ENCODE measurements at regions not wholly inside any gene's neighbourhood (a gene's known extent, or its start where the extent isn't known, plus 50 kb on each side); places are given as distances from the start of the nearest gene placed in this dataset.

- DNase-seq (ENCODE audit: low spot score), result no peak
- Histone ChIP-seq H3K27me3 (replicated peaks; ENCODE audit: insufficient read depth, low read depth, low read length, poor library complexity) (no peaks in the 10 kb centered on the region), H3K4me3 (ENCODE audit: low read depth, low read length, poor library complexity, severe bottlenecking) (no peak overlapping the region), H3K9me3 (ENCODE audit: low read depth, low read length, poor library complexity, severe bottlenecking) (no peaks in the 10 kb centered on the region), H3K36me3 (ENCODE audit: insufficient read depth, low read length, poor library complexity, severe bottlenecking) (no peaks in the 10 kb centered on the region), H3K4me1 (ENCODE audit: insufficient read depth, low read length, poor library complexity, severe bottlenecking) (no peaks in the 10 kb centered on the region), H3K27ac (ENCODE audit: low read depth, low read length, poor library complexity, severe bottlenecking) (no peak overlapping the region)
- TF ChIP-seq EZH2 (IDR thresholded peaks at IDR 0.05; ENCODE audit: borderline replicate concordance, low read depth, low read length, poor library complexity, severe bottlenecking) (no peak), CTCF (conservative IDR thresholded peaks at IDR 0.05; ENCODE audit: low read depth, low read length) (no peak)
- intact Hi-C loops (cut with micrococcal nuclease; ENCODE audit: unreplicated experiment), result no loop called here
- POLR2A ChIA-PET (ENCODE audit: low non-redundant PET), result no interaction called here
- CTCF ChIA-PET, result no interaction called here
- BruUV-seq (replicated peaks), result no TSS peak
Measured at GRCh38 chr9:89886281-89886700, 281.5 kb downstream of the GADD45G start.

GRCh38 chr9:89887286-89887685 lies 282.5 kb downstream of the GADD45G start:
- intact Hi-C loops (cut with micrococcal nuclease; ENCODE audit: unreplicated experiment), result no loop called here
- TF ChIP-seq CTCF (conservative IDR thresholded peaks at IDR 0.05; ENCODE audit: low read depth, low read length), result no peak
- TF ChIP-seq EZH2 (IDR thresholded peaks at IDR 0.05; ENCODE audit: borderline replicate concordance, low read depth, low read length, poor library complexity, severe bottlenecking), result no peak
- BruUV-seq (replicated peaks), result no TSS peak
- H3K36me3 ChIP-seq (ENCODE audit: insufficient read depth, low read length, poor library complexity, severe bottlenecking), result no peaks in the 10 kb centered on the region
- no peak overlapping the region for H3K27ac ChIP-seq (ENCODE audit: low read depth, low read length, poor library complexity, severe bottlenecking)
- POLR2A ChIA-PET (ENCODE audit: low non-redundant PET), result no interaction called here
- CTCF ChIA-PET, result no interaction called here
- no peaks in the 10 kb centered on the region for H3K27me3 ChIP-seq (replicated peaks; ENCODE audit: insufficient read depth, low read depth, low read length, poor library complexity)
- no peaks in the 10 kb centered on the region for H3K4me1 ChIP-seq (ENCODE audit: insufficient read depth, low read length, poor library complexity, severe bottlenecking)
- no peak for DNase-seq (ENCODE audit: low spot score)
- H3K9me3 ChIP-seq (ENCODE audit: low read depth, low read length, poor library complexity, severe bottlenecking), result no peaks in the 10 kb centered on the region
- no peak overlapping the region for H3K4me3 ChIP-seq (ENCODE audit: low read depth, low read length, poor library complexity, severe bottlenecking)

GRCh38 chr9:89888233-89888632 lies 283.4 kb downstream of the GADD45G start:
- H3K36me3 ChIP-seq (ENCODE audit: insufficient read depth, low read length, poor library complexity, severe bottlenecking), result no peaks in the 10 kb centered on the region
- no peaks in the 10 kb centered on the region for H3K27me3 ChIP-seq (replicated peaks; ENCODE audit: insufficient read depth, low read depth, low read length, poor library complexity)
- H3K4me3 ChIP-seq (ENCODE audit: low read depth, low read length, poor library complexity, severe bottlenecking), result no peak overlapping the region
- no peaks in the 10 kb centered on the region for H3K9me3 ChIP-seq (ENCODE audit: low read depth, low read length, poor library complexity, severe bottlenecking)
- ChIA-PET POLR2A (ENCODE audit: low non-redundant PET) (no interaction called here), CTCF (no interaction called here)
- TF ChIP-seq EZH2 (IDR thresholded peaks at IDR 0.05; ENCODE audit: borderline replicate concordance, low read depth, low read length, poor library complexity, severe bottlenecking) (no peak), CTCF (conservative IDR thresholded peaks at IDR 0.05; ENCODE audit: low read depth, low read length) (no peak)
- no peak for DNase-seq (ENCODE audit: low spot score)
- intact Hi-C loops (cut with micrococcal nuclease; ENCODE audit: unreplicated experiment), result no loop called here
- BruUV-seq (replicated peaks), result no TSS peak
- no peak overlapping the region for H3K27ac ChIP-seq (ENCODE audit: low read depth, low read length, poor library complexity, severe bottlenecking)
- H3K4me1 ChIP-seq (ENCODE audit: insufficient read depth, low read length, poor library complexity, severe bottlenecking), result no peaks in the 10 kb centered on the region
